Tibial nerve (tissue), 3 donors: ENCODE measurements at regions not wholly inside any gene's neighbourhood (a gene's known extent, or its start where the extent isn't known, plus 50 kb on each side); places are given as distances from the start of the nearest gene placed in this dataset.

Experiments
- POLR2A ChIP-seq, 2 donors: fragments of 450-650 bp; IDR thresholded peaks; one replicate each; pipeline ENCODE4 v1.6.1; 2017; ENCODE audit warnings: antibody characterized with exemption in 2 of 2, mild to moderate bottlenecking in 2 of 2, moderate library complexity in 2 of 2
- TF ChIP-seq, protein P1 (sequence below), 5 experiments: fragments of 200-600 bp in 3 of 5; fragments of 450-650 bp in 2 of 5; sonication (generic) in 3 of 5; IDR thresholded peaks; one replicate each; pipeline ENCODE4 v1.5.1; 2016 to 2019; ENCODE audit warnings: antibody characterized with exemption in 5 of 5, mild to moderate bottlenecking in 3 of 5, moderate library complexity in 2 of 5

DNA sequence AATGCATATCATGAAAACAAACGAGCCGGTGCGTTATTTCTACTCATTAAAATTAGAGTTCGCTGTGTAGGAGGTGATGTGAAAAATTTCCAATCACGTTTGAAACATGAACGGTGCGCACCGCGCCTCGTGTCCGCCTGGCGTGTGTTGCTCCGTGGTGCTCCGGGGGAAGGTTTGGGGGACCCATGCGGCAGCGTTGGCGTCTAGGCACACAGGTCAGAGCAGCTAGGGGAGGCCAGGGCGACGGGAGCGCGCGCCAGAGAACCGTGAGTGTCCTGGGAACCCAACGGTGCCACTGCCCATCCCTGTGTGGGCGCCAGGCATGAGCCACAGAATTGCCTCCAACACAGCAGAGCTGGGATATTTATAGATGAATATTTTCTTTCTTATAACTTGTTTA is 70.6 kb upstream of the ADARB2 start:
- TF ChIP-seq POLR2A (IDR thresholded peaks at IDR 0.05): no peak
- TF ChIP-seq, protein P1, sequence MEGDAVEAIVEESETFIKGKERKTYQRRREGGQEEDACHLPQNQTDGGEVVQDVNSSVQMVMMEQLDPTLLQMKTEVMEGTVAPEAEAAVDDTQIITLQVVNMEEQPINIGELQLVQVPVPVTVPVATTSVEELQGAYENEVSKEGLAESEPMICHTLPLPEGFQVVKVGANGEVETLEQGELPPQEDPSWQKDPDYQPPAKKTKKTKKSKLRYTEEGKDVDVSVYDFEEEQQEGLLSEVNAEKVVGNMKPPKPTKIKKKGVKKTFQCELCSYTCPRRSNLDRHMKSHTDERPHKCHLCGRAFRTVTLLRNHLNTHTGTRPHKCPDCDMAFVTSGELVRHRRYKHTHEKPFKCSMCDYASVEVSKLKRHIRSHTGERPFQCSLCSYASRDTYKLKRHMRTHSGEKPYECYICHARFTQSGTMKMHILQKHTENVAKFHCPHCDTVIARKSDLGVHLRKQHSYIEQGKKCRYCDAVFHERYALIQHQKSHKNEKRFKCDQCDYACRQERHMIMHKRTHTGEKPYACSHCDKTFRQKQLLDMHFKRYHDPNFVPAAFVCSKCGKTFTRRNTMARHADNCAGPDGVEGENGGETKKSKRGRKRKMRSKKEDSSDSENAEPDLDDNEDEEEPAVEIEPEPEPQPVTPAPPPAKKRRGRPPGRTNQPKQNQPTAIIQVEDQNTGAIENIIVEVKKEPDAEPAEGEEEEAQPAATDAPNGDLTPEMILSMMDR (IDR thresholded peaks at IDR 0.05): no peak
